Right kidney (tissue), 1 donor: ENCODE measurements at regions not wholly inside any gene's neighbourhood (a gene's known extent, or its start where the extent isn't known, plus 50 kb on each side); places are given as distances from the start of the nearest gene placed in this dataset.

Experiments
- DNase-seq: peaks from one replicate; pipeline ENCODE4 v3.0.0-alpha.2; 2016

GRCh38 chr3:168288511-168289401 lies 193.0 kb upstream of the GOLIM4 start:
- no peak for DNase-seq

GRCh38 chr3:168285506-168285905 lies 189.8 kb upstream of the GOLIM4 start:
- no peak for DNase-seq

GRCh38 chr3:168284728-168285127 lies 189.0 kb upstream of the GOLIM4 start:
- DNase-seq, result no peak

DNA sequence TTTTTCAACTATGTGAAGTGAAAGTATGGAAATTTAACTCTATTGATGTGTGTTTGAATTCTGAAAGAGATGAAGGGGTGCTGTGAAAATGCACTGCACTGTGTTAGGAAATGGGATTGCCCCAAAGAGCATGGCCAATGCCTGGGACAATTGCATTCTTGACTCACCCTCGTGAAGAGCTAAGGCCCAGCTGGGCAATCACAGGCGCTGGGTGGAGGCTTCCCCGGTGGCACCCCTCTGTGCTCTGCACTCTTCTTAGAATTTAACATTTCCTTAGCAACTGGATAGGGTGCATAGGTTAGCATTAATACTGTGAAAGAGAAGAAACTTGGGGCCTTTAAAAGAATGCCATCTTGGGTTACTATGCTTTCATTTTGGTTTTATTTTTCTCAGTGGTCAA lies 179.9 kb upstream of the GOLIM4 start:
- no peak for DNase-seq

DNA sequence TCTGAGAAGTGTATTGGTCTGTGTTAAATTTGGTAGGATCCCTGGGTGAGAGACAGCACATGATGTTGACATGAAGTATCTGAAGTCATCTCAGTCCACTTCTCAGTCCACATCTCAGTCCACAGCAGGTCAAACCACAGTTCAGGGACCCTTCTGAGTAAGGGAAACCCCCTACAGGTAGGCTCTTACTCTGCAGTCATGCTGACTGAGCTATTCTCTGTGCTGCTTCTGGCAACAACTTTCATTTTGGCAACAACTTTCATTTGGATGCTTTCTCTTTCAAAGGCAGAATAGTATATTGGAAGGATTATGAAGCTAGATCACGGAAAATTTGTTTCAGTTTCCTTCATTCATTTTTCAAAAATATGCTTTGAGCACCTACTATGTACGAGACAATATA lies 178.2 kb upstream of the GOLIM4 start:
- no peak for DNase-seq

- no peak for DNase-seq
Measured at GRCh38 chr3:168273036-168273435, 177.3 kb upstream of the GOLIM4 start.

DNA sequence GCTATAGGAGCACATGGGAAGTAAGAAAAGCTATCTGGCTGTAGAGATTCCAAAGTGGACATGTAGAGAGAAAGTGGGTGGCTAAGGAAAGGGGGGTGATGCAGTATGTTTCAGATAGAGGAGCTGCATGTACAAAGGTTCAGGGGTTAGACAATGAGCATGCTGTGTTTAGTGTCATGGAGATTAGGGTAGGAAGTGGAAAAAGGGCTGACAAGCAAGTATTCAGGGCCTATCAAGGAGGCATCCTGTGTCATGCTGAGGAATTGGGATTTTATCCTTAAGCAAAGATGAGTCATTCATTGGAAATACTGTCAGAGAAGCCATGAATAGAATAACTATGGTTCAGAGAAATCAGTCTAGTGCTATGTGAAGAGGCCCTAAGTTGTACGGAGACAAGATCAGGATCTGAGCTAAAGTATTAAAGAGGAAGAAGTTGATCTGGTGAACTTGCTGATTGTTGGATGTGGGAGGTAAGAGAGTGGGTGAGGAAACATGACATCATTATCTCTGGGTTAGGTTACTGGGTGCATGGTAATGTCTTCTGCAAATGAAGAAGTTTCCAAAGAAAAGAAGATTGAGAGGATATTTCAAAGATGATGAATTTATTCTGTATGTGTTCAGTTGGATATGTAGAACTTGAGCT lies 176.7 kb upstream of the GOLIM4 start:
- no peak for DNase-seq

GRCh38 chr3:168271932-168272331 lies 176.2 kb upstream of the GOLIM4 start:
- DNase-seq, result no peak

GRCh38 chr3:168269001-168269400 lies 173.3 kb upstream of the GOLIM4 start:
- no peak for DNase-seq

DNA sequence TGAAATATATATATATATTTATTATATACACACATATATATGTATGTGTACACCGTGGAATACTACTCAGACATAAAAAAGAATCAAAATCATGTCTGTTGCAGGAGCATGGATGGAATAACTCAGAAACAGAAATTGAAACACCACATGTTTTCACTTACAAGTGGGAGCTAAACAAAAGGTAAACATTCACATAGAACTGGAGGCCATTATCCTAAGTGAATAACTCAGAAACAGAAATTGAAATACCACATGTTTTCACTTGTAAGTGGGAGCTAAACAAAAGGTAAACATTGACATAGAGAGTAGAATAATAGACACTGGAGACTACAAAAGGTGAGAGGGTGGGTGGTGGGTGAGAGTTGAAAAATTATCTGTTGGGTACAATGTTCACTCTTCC lies 171.5 kb upstream of the GOLIM4 start:
- DNase-seq, result no peak

DNA sequence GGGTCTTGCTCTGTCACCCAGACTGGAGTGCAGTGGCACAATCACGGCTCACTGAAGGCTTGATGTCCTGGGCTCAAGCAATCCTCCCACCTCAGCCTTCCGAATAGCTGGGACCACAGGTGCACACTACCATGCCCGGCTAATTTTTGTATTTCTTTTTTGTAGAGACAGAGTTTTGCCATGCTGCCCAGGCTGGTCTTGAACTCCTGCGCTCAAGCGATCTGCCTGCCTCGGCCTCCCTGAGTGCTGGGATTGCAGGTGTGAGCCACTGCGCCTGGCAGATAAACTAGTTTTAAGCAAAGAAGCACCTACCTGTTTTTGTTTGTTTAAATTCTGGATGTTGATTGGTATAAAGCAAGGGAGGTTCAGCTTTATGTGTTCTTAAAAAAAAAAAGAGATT lies 170.6 kb upstream of the GOLIM4 start:
- DNase-seq, result no peak

GRCh38 chr3:168262887-168263286 lies 167.2 kb upstream of the GOLIM4 start:
- DNase-seq, result no peak

DNA sequence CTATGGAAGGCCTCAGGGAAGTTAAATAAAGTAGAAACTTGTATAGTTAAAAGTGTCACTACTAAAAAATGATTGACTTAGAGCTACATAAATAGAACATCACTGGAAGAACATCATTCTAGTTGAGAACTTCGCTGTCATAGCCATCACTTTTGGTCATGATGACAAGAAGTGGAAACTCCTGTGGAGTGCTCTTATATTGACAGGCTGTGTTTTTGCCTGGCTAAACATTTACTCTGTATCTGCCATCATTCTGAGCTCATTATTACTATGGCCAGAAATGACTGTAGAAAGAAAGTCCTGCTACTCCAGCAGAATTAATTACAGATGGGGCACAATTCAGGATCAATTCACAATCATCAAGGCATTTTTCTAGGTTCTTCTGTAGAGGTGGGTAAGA lies 165.1 kb upstream of the GOLIM4 start:
- no peak for DNase-seq

- no peak for DNase-seq
Measured at GRCh38 chr3:168251371-168251770, 155.6 kb upstream of the GOLIM4 start.

DNA sequence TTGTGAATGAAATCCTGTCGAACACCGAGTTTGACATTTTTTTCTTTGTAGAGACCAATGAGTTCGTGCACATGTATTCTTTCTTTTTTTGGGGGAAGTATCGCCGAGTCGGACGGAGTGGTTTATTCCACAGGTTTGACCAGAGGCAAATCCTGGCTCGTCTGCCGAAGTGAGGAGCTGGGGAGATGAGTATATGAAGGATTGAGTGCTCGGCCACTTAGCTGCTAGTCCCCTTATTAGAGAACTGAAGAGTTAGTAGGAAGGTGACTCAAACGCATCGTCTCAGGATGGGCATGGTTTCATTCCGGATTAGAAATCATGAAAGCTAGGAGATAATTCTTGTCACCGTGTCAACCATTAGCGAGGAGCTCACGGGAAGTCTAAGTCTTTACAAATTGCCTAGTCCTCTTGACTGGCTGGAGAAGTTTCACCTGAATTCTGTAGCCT lies 154.7 kb upstream of the GOLIM4 start:
- DNase-seq, result no peak

DNA sequence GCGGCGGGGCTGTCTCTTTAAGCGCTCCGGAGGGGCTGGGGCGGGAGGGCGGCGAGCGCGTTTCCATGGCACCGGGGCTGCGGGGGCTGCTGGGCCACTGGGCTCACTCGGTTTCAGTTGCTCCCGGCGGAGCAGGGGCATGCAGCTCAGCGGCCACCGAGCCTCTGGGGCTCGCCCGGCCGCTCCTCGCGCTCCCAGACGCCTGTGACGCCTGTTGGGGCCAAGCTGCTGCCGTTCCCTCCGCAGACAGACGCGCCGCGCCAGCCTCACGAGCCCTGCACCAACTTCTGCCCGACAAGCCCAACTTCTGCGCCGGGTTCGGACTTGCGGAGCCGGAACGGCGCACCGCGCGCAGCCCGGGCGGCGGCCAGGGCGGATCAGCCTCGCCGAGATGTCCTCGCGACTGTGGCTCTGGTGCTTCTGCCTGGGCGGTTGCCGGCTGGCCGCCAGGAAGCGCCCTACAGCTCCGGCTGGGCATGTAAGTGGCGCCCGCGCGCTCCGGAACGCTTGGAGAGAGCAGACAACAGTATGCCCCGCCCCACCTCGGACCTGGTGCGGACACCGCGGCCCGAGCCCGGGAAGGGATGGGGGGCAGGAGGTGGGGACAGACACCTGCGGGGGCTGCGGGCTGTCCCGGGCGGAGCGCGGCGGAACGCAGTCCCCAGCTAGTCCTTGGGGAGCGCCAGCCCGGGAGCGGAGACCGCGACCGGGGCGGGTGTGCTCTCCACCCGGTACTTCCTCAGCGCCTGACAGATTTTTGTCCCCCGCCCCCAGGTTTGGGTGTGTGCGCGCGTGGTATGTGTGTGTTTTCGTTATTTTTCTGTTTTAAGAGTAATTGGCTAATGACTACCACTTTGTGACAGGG lies 154.1 kb upstream of the GOLIM4 start:
- DNase-seq, result peak; percentile 95

GRCh38 chr3:168249205-168249549 lies 153.5 kb upstream of the GOLIM4 start:
- DNase-seq, result peak; percentile 85

DNA sequence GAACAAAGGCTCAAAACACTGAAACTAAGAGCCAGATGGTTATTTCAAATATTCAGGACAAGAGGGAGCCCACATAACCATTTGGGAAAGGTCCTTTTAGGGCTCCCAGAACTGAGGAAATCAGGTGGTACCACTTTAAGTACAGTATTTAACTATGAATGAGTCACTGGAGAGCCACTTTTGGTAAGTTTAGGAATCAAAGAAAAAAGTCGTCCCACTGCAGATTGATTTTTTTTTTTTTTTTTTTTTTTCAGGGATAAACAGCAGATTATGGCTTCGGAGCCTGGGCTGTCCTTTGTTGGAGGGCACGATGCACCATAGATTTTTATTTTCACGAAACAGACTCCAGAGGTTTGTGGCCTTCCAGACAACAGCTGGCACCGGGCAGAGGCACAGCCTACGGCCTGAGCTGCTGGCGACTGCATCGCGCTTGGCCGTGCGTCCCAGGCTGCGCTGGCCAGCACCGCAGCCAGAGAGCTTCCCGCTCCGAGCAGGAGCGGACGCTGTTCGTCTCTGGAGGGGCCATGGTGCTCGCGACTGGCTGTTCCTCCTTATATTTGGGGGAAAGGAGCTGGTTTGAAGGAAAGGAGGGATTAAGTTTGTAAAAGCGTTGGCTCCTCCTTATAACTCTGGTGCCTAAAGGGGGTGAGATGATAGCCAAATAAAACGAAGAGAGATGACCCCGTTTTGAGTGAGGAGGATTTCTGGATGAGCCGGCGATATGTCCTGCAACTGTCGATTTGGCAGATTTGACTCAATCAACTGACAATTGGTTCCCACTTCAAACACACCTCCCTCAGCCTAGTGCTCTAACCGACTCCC lies 152.9 kb upstream of the GOLIM4 start:
- peak; percentile 71 for DNase-seq

- no peak for DNase-seq
Measured at GRCh38 chr3:168241156-168241555, 145.4 kb upstream of the GOLIM4 start.

- no peak for DNase-seq
Measured at GRCh38 chr3:168239287-168239686, 143.6 kb upstream of the GOLIM4 start.

DNA sequence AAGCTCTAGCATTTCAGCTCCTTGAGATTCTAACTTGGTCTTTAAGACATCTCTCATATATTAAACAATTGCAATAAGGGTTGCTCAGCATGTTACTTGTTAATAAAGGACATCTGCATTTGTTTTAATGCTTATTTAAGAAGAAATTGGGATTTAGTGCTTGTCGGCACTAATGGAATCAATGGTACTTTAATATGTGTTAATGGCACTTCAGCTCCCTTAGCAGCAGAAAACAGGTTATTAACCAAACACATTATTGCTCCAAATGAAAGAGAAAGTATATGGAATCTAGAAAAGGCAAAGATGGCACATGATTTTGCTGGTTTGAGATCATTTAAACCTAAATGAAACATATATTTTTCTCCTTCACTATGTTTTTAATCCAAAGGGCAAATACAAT lies 137.3 kb upstream of the GOLIM4 start:
- DNase-seq, result no peak

GRCh38 chr3:168223085-168223484 lies 127.4 kb upstream of the GOLIM4 start:
- no peak for DNase-seq
